CD4-positive, alpha-beta T cell treated with Interleukin-15 for 4 hours (primary cell): ENCODE measurements at regions not wholly inside any gene's neighbourhood (a gene's known extent, or its start where the extent isn't known, plus 50 kb on each side); places are given as distances from the start of the nearest gene placed in this dataset.
"Not testable (repeated sequence)": the region's sequence is repeated elsewhere in the genome, so short reads cannot be mapped to it uniquely, and the experiment has no call there.

Experiments
- DNase-seq: peaks from one replicate; pipeline ENCODE4 v3.0.0-alpha.2; 2020; ENCODE audit warnings: low spot score

- no peak for DNase-seq
Measured at GRCh38 chr7:9210114-9210513, 776.7 kb downstream of the NXPH1 start.

- no peak for DNase-seq
Measured at GRCh38 chr7:9217204-9217603, 783.8 kb downstream of the NXPH1 start.

- DNase-seq = no peak
Measured at GRCh38 chr7:9226500-9226899, 793.1 kb downstream of the NXPH1 start.

GRCh38 chr7:9231630-9232121 is 798.3 kb downstream of the NXPH1 start:
- no peak for DNase-seq

GRCh38 chr7:9240001-9240400 is 806.6 kb downstream of the NXPH1 start:
- no peak for DNase-seq

- no peak for DNase-seq
Measured at GRCh38 chr7:9241826-9242225, 808.4 kb downstream of the NXPH1 start.

GRCh38 chr7:9242636-9243035 is 809.2 kb downstream of the NXPH1 start:
- DNase-seq = no peak

- no peak for DNase-seq
Measured at GRCh38 chr7:9250876-9251275, 817.5 kb downstream of the NXPH1 start.

- DNase-seq = no peak
Measured at GRCh38 chr7:9264395-9264794, 831.0 kb downstream of the NXPH1 start.

GRCh38 chr7:9280088-9280487 is 846.7 kb downstream of the NXPH1 start:
- no peak for DNase-seq

- no peak for DNase-seq
Measured at GRCh38 chr7:9283246-9283645, 849.8 kb downstream of the NXPH1 start.

- DNase-seq = no peak
Measured at GRCh38 chr7:9302436-9302835, 869.0 kb downstream of the NXPH1 start.

GRCh38 chr7:9307131-9307530 is 873.7 kb downstream of the NXPH1 start:
- no peak for DNase-seq

- no peak for DNase-seq
Measured at GRCh38 chr7:9324513-9324912, 891.1 kb downstream of the NXPH1 start.

GRCh38 chr7:9328296-9328695 is 894.9 kb downstream of the NXPH1 start:
- no peak for DNase-seq

GRCh38 chr7:9349625-9350024 is 916.2 kb downstream of the NXPH1 start:
- DNase-seq = no peak

- DNase-seq = no peak
Measured at GRCh38 chr7:9391221-9391620, 957.8 kb downstream of the NXPH1 start.

- no peak for DNase-seq
Measured at GRCh38 chr7:9391984-9392383, 958.6 kb downstream of the NXPH1 start.

- DNase-seq = not testable (repeated sequence)
Measured at GRCh38 chr7:9404386-9404785, 971.0 kb downstream of the NXPH1 start.

- DNase-seq = no peak
Measured at GRCh38 chr7:9407816-9408215, 974.4 kb downstream of the NXPH1 start.

- DNase-seq = no peak
Measured at GRCh38 chr7:9453521-9453920, 1020.1 kb downstream of the NXPH1 start.

- DNase-seq = no peak
Measured at GRCh38 chr7:9488555-9488954, 1055.1 kb downstream of the NXPH1 start.

- DNase-seq = no peak
Measured at GRCh38 chr7:9498303-9498702, 1064.9 kb downstream of the NXPH1 start.

GRCh38 chr7:9502269-9502668 is 1068.9 kb downstream of the NXPH1 start:
- no peak for DNase-seq

- no peak for DNase-seq
Measured at GRCh38 chr7:9504678-9505077, 1071.3 kb downstream of the NXPH1 start.
